SK-N-SH (cell line): ENCODE measurements at regions not wholly inside any gene's neighbourhood (a gene's known extent, or its start where the extent isn't known, plus 50 kb on each side); places are given as distances from the start of the nearest gene placed in this dataset.

ENCODE experiments used
- CTCF ChIA-PET: fragments of 300-600, 350-600 bp; formaldehyde crosslinking; extraction: SDS; loops from one replicate; lab custom pipeline; 2021; lab: Yijun Ruan, JAX
- POLR2A ChIA-PET: fragments of 350-600 bp; sonication (Branson Sonifier 250); formaldehyde crosslinking; extraction: SDS; loops from one replicate; lab custom pipeline; 2020; ENCODE audit warnings: antibody characterized with exemption, inconsistent platforms; lab: Yijun Ruan, JAX
- DNase-seq: peaks from one replicate; pipeline ENCODE4 v3.0.0; 2012
- H2AFZ ChIP-seq: fragments of 200-600 bp; sonication (generic); 2 replicates; pipeline ENCODE4 v1.8.1; 2016; ENCODE audit warnings: antibody characterized with exemption, mild to moderate bottlenecking, low read depth
- H3F3A ChIP-seq: fragments of 200-600 bp; sonication (generic); replicated peaks from 2 replicates; pipeline ENCODE3; 2016; ENCODE audit warnings: antibody characterized with exemption, mild to moderate bottlenecking; ENCODE audit not compliant: insufficient read depth
- H3K27ac ChIP-seq, 2 experiments: fragments of 200-500 bp in 1 of 2; fragments of 200-600 bp in 1 of 2; sonication (Bioruptor generic) in 1 of 2; sonication (generic), shearing (Covaris generic) in 1 of 2; 2 replicates each; pipeline versions ENCODE4 v1.5.1 to v1.6.1; 2014 to 2016; ENCODE audit warnings: low read depth in 2 of 2, inconsistent platforms in 1 of 2, low read length in 1 of 2, mild to moderate bottlenecking in 1 of 2, mixed read lengths in 1 of 2
- H3K27me3 ChIP-seq: fragments of 200-600 bp; sonication (generic), shearing (Covaris generic); 2 replicates; pipeline ENCODE4 v1.6.1; 2016; ENCODE audit warnings: mixed run types; ENCODE audit not compliant: insufficient read depth
- H3K36me3 ChIP-seq, 2 experiments: fragments of 200-500 bp in 1 of 2; fragments of 200-600 bp in 1 of 2; sonication (Bioruptor generic) in 1 of 2; sonication (generic) in 1 of 2; replicated peaks in 1 of 2; 2 replicates each; pipeline versions ENCODE3 to v1.5.1; 2014 to 2016; ENCODE audit warnings: low read length in 1 of 2, mild to moderate bottlenecking in 1 of 2; ENCODE audit not compliant: insufficient read depth in 2 of 2, control insufficient read depth in 1 of 2
- H3K4me1 ChIP-seq, 2 experiments: fragments of 200-500 bp in 1 of 2; fragments of 200-600 bp in 1 of 2; sonication (Bioruptor generic) in 1 of 2; sonication (generic), shearing (Covaris generic) in 1 of 2; 2 replicates each; pipeline versions ENCODE4 v1.5.1 to v1.6.1; 2014 to 2016; ENCODE audit warnings: low read depth in 1 of 2, low read length in 1 of 2, mixed run types in 1 of 2; ENCODE audit not compliant: insufficient read depth in 2 of 2, control insufficient read depth in 1 of 2
- H3K4me2 ChIP-seq: fragments of 200-600 bp; sonication (generic), shearing (Covaris generic); 2 replicates; pipeline ENCODE4 v1.6.1; 2017; ENCODE audit warnings: mixed run types
- H3K4me3 ChIP-seq, 2 experiments: fragments of 200-500 bp in 1 of 2; fragments of 200-600 bp in 1 of 2; sonication (Bioruptor generic) in 1 of 2; sonication (generic), shearing (Covaris generic) in 1 of 2; 2 replicates each; pipeline versions ENCODE4 v1.5.1 to v1.8.1; 2014 to 2016; ENCODE audit warnings: low read depth in 2 of 2, inconsistent platforms in 1 of 2, low read length in 1 of 2, mild to moderate bottlenecking in 1 of 2, mixed read lengths in 1 of 2, moderate library complexity in 1 of 2
- H3K79me2 ChIP-seq: fragments of 200-600 bp; sonication (generic); 2 replicates; pipeline ENCODE4 v1.8.1; 2017; ENCODE audit warnings: mild to moderate bottlenecking; ENCODE audit not compliant: insufficient read depth
- H3K9ac ChIP-seq: fragments of 200-600 bp; sonication (generic); 2 replicates; pipeline ENCODE4 v1.6.1; 2017; ENCODE audit warnings: mixed run types
- H3K9me2 ChIP-seq: fragments of 200-600 bp; sonication (generic); 2 replicates; pipeline ENCODE4 v1.6.1; 2017; ENCODE audit warnings: mixed run types
- H3K9me3 ChIP-seq: fragments of 200-600 bp; sonication (generic); 2 replicates; pipeline ENCODE4 v1.6.1; 2017; ENCODE audit warnings: mixed run types, mild to moderate bottlenecking, moderate library complexity
- H4K20me1 ChIP-seq: fragments of 200-600 bp; sonication (generic); 2 replicates; pipeline ENCODE4 v1.6.1; 2017; ENCODE audit warnings: mild to moderate bottlenecking, mixed run types; ENCODE audit not compliant: insufficient read depth
- CHD2 ChIP-seq: fragments of 150-350 bp; IDR thresholded peaks from 2 replicates; pipeline ENCODE4 v1.6.1; 2018; ENCODE audit warnings: low read length; ENCODE audit not compliant: partially characterized antibody
- CTCF ChIP-seq: fragments of 200-600 bp; sonication (generic); IDR thresholded peaks from 2 replicates; pipeline ENCODE4 v1.6.1; 2017; ENCODE audit warnings: antibody characterized with exemption, mild to moderate bottlenecking, moderate library complexity
- ELF1 ChIP-seq: IDR thresholded peaks from 2 replicates; pipeline ENCODE4 v1.4.0; 2012
- EP300 ChIP-seq, 2 experiments: IDR thresholded peaks; 2 replicates each; pipeline versions ENCODE4 v1.4.0 to v1.6.1; 2012; ENCODE audit warnings: borderline replicate concordance in 1 of 2, low read depth in 1 of 2, low read length in 1 of 2
- EZH2phosphoT487 ChIP-seq: fragments of 200-600 bp; sonication (generic); IDR thresholded peaks from 2 replicates; pipeline ENCODE4 v1.6.1; 2017; ENCODE audit warnings: low read depth, mixed run types, mild to moderate bottlenecking, antibody characterized with exemption, moderate library complexity, borderline replicate concordance
- FOSL2 ChIP-seq: IDR thresholded peaks from 2 replicates; pipeline ENCODE4 v1.4.0; 2012; ENCODE audit warnings: low read depth, mild to moderate bottlenecking, moderate library complexity, borderline replicate concordance
- FOXM1 ChIP-seq: IDR thresholded peaks from 2 replicates; pipeline ENCODE4 v1.4.0; 2012; ENCODE audit warnings: low read depth, mild to moderate bottlenecking
- GABPA ChIP-seq: IDR thresholded peaks from 2 replicates; pipeline ENCODE4 v1.4.0; 2012; ENCODE audit warnings: low read depth, mild to moderate bottlenecking
- GATA2 ChIP-seq: sonication (generic); formaldehyde crosslinking; IDR thresholded peaks from 2 replicates; pipeline ENCODE4 v1.5.0; 2020; ENCODE audit warnings: mild to moderate bottlenecking, missing genetic modification reagents
- JUND ChIP-seq: IDR thresholded peaks from 2 replicates; pipeline ENCODE4 v1.4.0; 2012
- MAX ChIP-seq: IDR thresholded peaks from 2 replicates; pipeline ENCODE4 v1.4.0; 2012; ENCODE audit warnings: low read depth
- MXI1 ChIP-seq: IDR thresholded peaks from 2 replicates; pipeline ENCODE4 v1.6.1; 2012; ENCODE audit warnings: mild to moderate bottlenecking, low read depth, low read length, improper control_type of control experiment
- NFIC ChIP-seq: IDR thresholded peaks from 2 replicates; pipeline ENCODE4 v1.4.0; 2012; ENCODE audit warnings: borderline replicate concordance
- NRF1 ChIP-seq: IDR thresholded peaks from 2 replicates; pipeline ENCODE4 v1.6.1; 2012; ENCODE audit warnings: low read depth, mild to moderate bottlenecking, low read length
- PBX3 ChIP-seq: IDR thresholded peaks from 2 replicates; pipeline ENCODE4; 2012
- RAD21 ChIP-seq: IDR thresholded peaks from 2 replicates; pipeline ENCODE4 v1.6.1; 2012; ENCODE audit warnings: mild to moderate bottlenecking, low read length
- RCOR1 ChIP-seq: fragments of 150-350 bp; IDR thresholded peaks from 2 replicates; pipeline ENCODE4 v1.6.1; 2017; ENCODE audit warnings: antibody characterized with exemption, low read length
- RFX5 ChIP-seq: IDR thresholded peaks from 2 replicates; pipeline ENCODE4 v1.6.1; 2012; ENCODE audit warnings: mild to moderate bottlenecking, improper control_type of control experiment, low read length
- RXRA ChIP-seq: IDR thresholded peaks from 2 replicates; pipeline ENCODE4 v1.4.0; 2012; ENCODE audit warnings: low read depth, mild to moderate bottlenecking, borderline replicate concordance
- SIN3A ChIP-seq: IDR thresholded peaks from 2 replicates; pipeline ENCODE4 v1.6.1; 2012; ENCODE audit warnings: low read depth, mild to moderate bottlenecking, low read length, moderate library complexity, borderline replicate concordance
- SMC3 ChIP-seq: IDR thresholded peaks from 2 replicates; pipeline ENCODE4 v1.6.1; 2012; ENCODE audit warnings: low read depth, low read length, improper control_type of control experiment
- TAF1 ChIP-seq: IDR thresholded peaks from 2 replicates; pipeline ENCODE4 v1.6.1; 2012; ENCODE audit warnings: low read depth, mild to moderate bottlenecking, low read length, moderate library complexity, borderline replicate concordance
- TCF12 ChIP-seq: IDR thresholded peaks from 2 replicates; pipeline ENCODE4 v1.4.0; 2012
- YY1 ChIP-seq: IDR thresholded peaks from 2 replicates; pipeline ENCODE4 v1.4.0; 2012; ENCODE audit warnings: low read depth, mild to moderate bottlenecking
- WGBS: methylation state at CpG from one replicate; pipeline ENCODE4 v1.1.6; 2017; ENCODE audit warnings: low lambda C conversion rate; 5-methylcytosine and 5-hydroxymethylcytosine counted together

- Histone ChIP-seq H3K9ac (no peak overlapping the region), H2AFZ (no peak overlapping the region), H3K9me3 (0 out of 2 replicates have a peak, but pooled peaks cover under 1% of the 10 kb centered on the region), H3K4me2 (no peak overlapping the region), H3K36me3 (no peaks in the 10 kb centered on the region), H3K79me2 (no peaks in the 10 kb centered on the region), H3K27ac (no peak overlapping the region), H3K4me3 (no peak overlapping the region), H3F3A (no peaks in the 10 kb centered on the region), H4K20me1 (0 out of 2 replicates have a peak, but pooled peaks cover 4% of the 10 kb centered on the region), H3K27me3 (no peaks in the 10 kb centered on the region; the same call in 1 of the 2 replicates), H3K9me2 (no peaks in the 10 kb centered on the region), H3K4me1 (no peaks in the 10 kb centered on the region)
- TF ChIP-seq YY1 = no peak
- no peak for TF ChIP-seq RCOR1
- TF ChIP-seq RAD21 = no peak
- no peak for TF ChIP-seq RXRA
- no peak for TF ChIP-seq EZH2phosphoT487
- no peak for TF ChIP-seq NRF1
- TF ChIP-seq TAF1 = no peak
- no peak for TF ChIP-seq CHD2
- no peak for TF ChIP-seq SIN3A
- POLR2A ChIA-PET = no interaction called here
- no peak for DNase-seq
- WGBS = 52% methylated on average over 3 of the region's 3 CpGs
- CTCF ChIA-PET = interaction anchor here (0.6 kb wide), 1 partner anchor 126 kb away, joined by 3 read pairs; no protein-coding TSS in a partner anchor
Observed at GRCh38 chr5:148012801-148013200, 51.0 kb upstream of the SPINK5 start.

GRCh38 chr5:148011398-148012137 is 52.2 kb upstream of the SPINK5 start:
- H2AFZ ChIP-seq = no peak overlapping the region
- H4K20me1 ChIP-seq = 0 out of 2 replicates have a peak, but pooled peaks cover 4% of the 10 kb centered on the region
- H3K36me3 ChIP-seq = no peaks in the 10 kb centered on the region
- peak overlapping the region; percentile 39; the same call in 1 of the 2 replicates for H3K4me2 ChIP-seq
- no peaks in the 10 kb centered on the region for H3K9me2 ChIP-seq
- no peaks in the 10 kb centered on the region for H3F3A ChIP-seq
- no peak overlapping the region for H3K9ac ChIP-seq
- H3K4me3 ChIP-seq = no peak overlapping the region
- no peak for DNase-seq
- ChIA-PET POLR2A (no interaction called here), CTCF (interaction anchor here (0.9 kb wide), 1 partner anchor 125 kb away, joined by 3 read pairs; no protein-coding TSS in a partner anchor)
- no peaks in the 10 kb centered on the region; the same call in 1 of the 2 replicates for H3K27me3 ChIP-seq
- no peak overlapping the region for H3K27ac ChIP-seq
- 0 out of 2 replicates have a peak, but pooled peaks cover 3% of the 10 kb centered on the region for H3K9me3 ChIP-seq
- no peaks in the 10 kb centered on the region for H3K4me1 ChIP-seq
- 81% methylated on average over 3 of the region's 3 CpGs for WGBS
- H3K79me2 ChIP-seq = no peaks in the 10 kb centered on the region
- TF ChIP-seq TAF1 (no peak), RFX5 (no peak), FOSL2 (peak; percentile 56; the same call in 1 of the 2 replicates), GABPA (no peak), PBX3 (peak; percentile 85), JUND (peak; percentile 69), YY1 (no peak), MXI1 (no peak), NRF1 (no peak), EP300 (IDR thresholded peaks at IDR 0.05; ENCODE audit: borderline replicate concordance in 1 of 2, low read depth in 1 of 2, low read length in 1 of 2) (peak in 1 of 2 experiments; percentile 51; a peak in 1 of 4 replicates), MAX (no peak), GATA2 (CRISPR knock-in tag) (no peak), TCF12 (peak; percentile 84), FOXM1 (no peak), ELF1 (peak; percentile 51; the same call in 1 of the 2 replicates), RCOR1 (no peak), NFIC (peak; percentile 20; the same call in 1 of the 2 replicates), RXRA (peak; percentile 78; the same call in 1 of the 2 replicates), SMC3 (no peak), CTCF (no peak), EZH2phosphoT487 (no peak)
